Endothelial cell (in vitro differentiated cells): ENCODE measurements at regions not wholly inside any gene's neighbourhood (a gene's known extent, or its start where the extent isn't known, plus 50 kb on each side); places are given as distances from the start of the nearest gene placed in this dataset.

Source experiments
- DNase-seq: peaks from one replicate; pipeline ENCODE4 v3.0.0; 2021; ENCODE audit warnings: low spot score
- H3K27ac Mint-ChIP-seq: one replicate; pipeline ENCODE4 v1.8.0; 2021; ENCODE audit warnings: mixed read lengths, inconsistent platforms; ENCODE audit not compliant: unreplicated experiment
- H3K27me3 Mint-ChIP-seq: one replicate; pipeline ENCODE4 v1.8.0; 2021; ENCODE audit warnings: mild to moderate bottlenecking, moderate library complexity, mixed read lengths, inconsistent platforms; ENCODE audit not compliant: unreplicated experiment
- H3K36me3 Mint-ChIP-seq: one replicate; pipeline ENCODE4 v1.8.0; 2021; ENCODE audit warnings: mild to moderate bottlenecking, low read depth, mixed read lengths, inconsistent platforms; ENCODE audit not compliant: unreplicated experiment
- H3K4me1 Mint-ChIP-seq: one replicate; pipeline ENCODE4 v1.8.0; 2021; ENCODE audit warnings: mild to moderate bottlenecking, mixed read lengths, inconsistent platforms; ENCODE audit not compliant: unreplicated experiment
- H3K4me3 Mint-ChIP-seq: one replicate; pipeline ENCODE4 v1.8.0; 2021; ENCODE audit warnings: mild to moderate bottlenecking, mixed read lengths, inconsistent platforms; ENCODE audit not compliant: unreplicated experiment
- H3K9me3 Mint-ChIP-seq: one replicate; pipeline ENCODE4 v1.8.0; 2021; ENCODE audit warnings: mixed read lengths, inconsistent platforms; ENCODE audit not compliant: unreplicated experiment
- CTCF ChIP-seq: fragments of 200-600 bp; sonication (generic); IDR thresholded peaks from one replicate; pipeline ENCODE4 v1.5.0; 2021; ENCODE audit warnings: antibody characterized with exemption; ENCODE audit not compliant: unreplicated experiment

- Mint-ChIP-seq H3K4me1 (peaks cover 48% of the 10 kb centered on the region), H3K27ac (peak overlapping the region; percentile 94), H3K36me3 (peaks cover 5% of the 10 kb centered on the region), H3K27me3 (peaks cover 5% of the 10 kb centered on the region), H3K9me3 (no peaks in the 10 kb centered on the region), H3K4me3 (no peak overlapping the region)
- no peak for TF ChIP-seq CTCF
- DNase-seq, result no peak
Observed at GRCh38 chr7:46207931-46208634, 287.0 kb upstream of the IGFBP3 start.

DNA sequence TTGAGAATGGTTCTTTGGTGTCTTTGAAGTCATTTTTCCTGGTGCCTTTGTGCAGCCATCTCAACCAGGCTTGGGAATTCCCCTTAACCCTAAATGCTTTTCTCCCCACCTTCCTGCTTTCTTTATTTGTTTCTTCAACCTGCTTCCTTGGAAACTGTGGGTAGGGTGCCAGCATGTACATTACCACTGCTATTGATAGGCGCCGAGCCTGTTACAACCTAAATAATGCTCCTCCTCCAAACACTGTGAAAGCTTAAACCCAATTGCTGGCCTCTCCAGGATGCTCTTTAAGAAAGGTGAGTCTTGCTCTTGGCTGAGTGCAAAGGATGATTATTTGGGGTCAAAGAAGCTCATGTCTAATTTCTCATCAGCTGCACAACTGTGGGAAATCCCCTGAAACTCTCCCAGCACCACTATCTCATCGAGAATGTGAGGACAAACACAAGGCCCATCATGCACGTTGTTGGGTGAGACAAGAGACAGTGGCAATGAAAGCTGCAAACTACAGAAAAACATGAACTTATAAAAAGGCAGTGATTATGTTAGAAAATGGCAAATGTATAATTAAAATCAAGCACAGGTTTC lies 285.5 kb upstream of the IGFBP3 start:
- no peak overlapping the region for H3K4me3 Mint-ChIP-seq

GRCh38 chr7:46205478-46205877 lies 284.4 kb upstream of the IGFBP3 start:
- H3K4me1 Mint-ChIP-seq, result peaks cover 34% of the 10 kb centered on the region
- no peak overlapping the region for H3K27ac Mint-ChIP-seq
- no peak overlapping the region for H3K4me3 Mint-ChIP-seq
- H3K27me3 Mint-ChIP-seq, result peaks cover 5% of the 10 kb centered on the region
- peaks cover 5% of the 10 kb centered on the region for H3K36me3 Mint-ChIP-seq
- no peaks in the 10 kb centered on the region for H3K9me3 Mint-ChIP-seq
- no peak for TF ChIP-seq CTCF
- no peak for DNase-seq

More for the DNA sequence above, 285.5 kb upstream of the IGFBP3 start:
- no peak for TF ChIP-seq CTCF
- H3K36me3 Mint-ChIP-seq, result peaks cover 5% of the 10 kb centered on the region
- H3K27me3 Mint-ChIP-seq, result peaks cover 5% of the 10 kb centered on the region
- H3K4me1 Mint-ChIP-seq, result peaks cover 40% of the 10 kb centered on the region
- H3K9me3 Mint-ChIP-seq, result no peaks in the 10 kb centered on the region
- peak overlapping the region; percentile 30 for H3K27ac Mint-ChIP-seq
- DNase-seq, result no peak

- no peaks in the 10 kb centered on the region for H3K9me3 Mint-ChIP-seq
- no peak for TF ChIP-seq CTCF
- no peak for DNase-seq
- no peak overlapping the region for H3K4me3 Mint-ChIP-seq
- H3K27me3 Mint-ChIP-seq, result peaks cover 3% of the 10 kb centered on the region
- H3K4me1 Mint-ChIP-seq, result peaks cover 24% of the 10 kb centered on the region
- H3K27ac Mint-ChIP-seq, result no peak overlapping the region
- H3K36me3 Mint-ChIP-seq, result peaks cover 5% of the 10 kb centered on the region
Observed at GRCh38 chr7:46203926-46204325, 282.9 kb upstream of the IGFBP3 start.

DNA sequence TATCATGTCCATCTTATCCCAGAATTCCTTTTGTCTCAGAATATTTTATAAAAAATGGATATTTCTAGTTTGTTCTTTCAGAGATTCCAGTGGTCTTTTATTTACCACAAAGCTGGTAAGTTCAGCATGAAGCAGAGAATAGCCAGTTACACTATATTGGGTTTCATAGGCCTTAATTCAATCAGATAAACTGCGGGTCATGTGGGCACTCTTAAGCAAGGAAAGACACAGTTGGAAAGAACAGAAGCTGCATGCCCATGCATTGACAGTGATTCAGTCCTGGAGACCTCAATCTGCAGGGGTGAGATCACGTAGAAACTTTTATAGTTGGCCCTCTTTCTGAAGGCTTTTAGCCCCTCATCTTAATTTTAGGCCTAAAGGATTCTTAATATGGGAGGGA lies 281.3 kb upstream of the IGFBP3 start:
- Mint-ChIP-seq H3K4me1 (peaks cover 18% of the 10 kb centered on the region), H3K9me3 (no peaks in the 10 kb centered on the region), H3K36me3 (peaks cover 5% of the 10 kb centered on the region), H3K27me3 (no peaks in the 10 kb centered on the region), H3K27ac (no peak overlapping the region), H3K4me3 (no peak overlapping the region)
- no peak for TF ChIP-seq CTCF
- no peak for DNase-seq
